ENCODE measurements at regions not wholly inside any gene's neighbourhood (a gene's known extent, or its start where the extent isn't known, plus 50 kb on each side); places are given as distances from the start of the nearest gene placed in this dataset.

GRCh38 chr9:26131886-26132285, 453.6 kb upstream of the TUSC1 start:
- TF ChIP-seq, protein P1, sequence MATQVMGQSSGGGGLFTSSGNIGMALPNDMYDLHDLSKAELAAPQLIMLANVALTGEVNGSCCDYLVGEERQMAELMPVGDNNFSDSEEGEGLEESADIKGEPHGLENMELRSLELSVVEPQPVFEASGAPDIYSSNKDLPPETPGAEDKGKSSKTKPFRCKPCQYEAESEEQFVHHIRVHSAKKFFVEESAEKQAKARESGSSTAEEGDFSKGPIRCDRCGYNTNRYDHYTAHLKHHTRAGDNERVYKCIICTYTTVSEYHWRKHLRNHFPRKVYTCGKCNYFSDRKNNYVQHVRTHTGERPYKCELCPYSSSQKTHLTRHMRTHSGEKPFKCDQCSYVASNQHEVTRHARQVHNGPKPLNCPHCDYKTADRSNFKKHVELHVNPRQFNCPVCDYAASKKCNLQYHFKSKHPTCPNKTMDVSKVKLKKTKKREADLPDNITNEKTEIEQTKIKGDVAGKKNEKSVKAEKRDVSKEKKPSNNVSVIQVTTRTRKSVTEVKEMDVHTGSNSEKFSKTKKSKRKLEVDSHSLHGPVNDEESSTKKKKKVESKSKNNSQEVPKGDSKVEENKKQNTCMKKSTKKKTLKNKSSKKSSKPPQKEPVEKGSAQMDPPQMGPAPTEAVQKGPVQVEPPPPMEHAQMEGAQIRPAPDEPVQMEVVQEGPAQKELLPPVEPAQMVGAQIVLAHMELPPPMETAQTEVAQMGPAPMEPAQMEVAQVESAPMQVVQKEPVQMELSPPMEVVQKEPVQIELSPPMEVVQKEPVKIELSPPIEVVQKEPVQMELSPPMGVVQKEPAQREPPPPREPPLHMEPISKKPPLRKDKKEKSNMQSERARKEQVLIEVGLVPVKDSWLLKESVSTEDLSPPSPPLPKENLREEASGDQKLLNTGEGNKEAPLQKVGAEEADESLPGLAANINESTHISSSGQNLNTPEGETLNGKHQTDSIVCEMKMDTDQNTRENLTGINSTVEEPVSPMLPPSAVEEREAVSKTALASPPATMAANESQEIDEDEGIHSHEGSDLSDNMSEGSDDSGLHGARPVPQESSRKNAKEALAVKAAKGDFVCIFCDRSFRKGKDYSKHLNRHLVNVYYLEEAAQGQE (IDR thresholded peaks at IDR 0.05; ENCODE audit: insufficient read depth in 1 of 2, low read depth in 2 of 2, low read length in 2 of 2): no peak
- TF ChIP-seq POLR2AphosphoS5 (IDR thresholded peaks at IDR 0.05; ENCODE audit: low read depth, low read length) (no peak), TAF1 (IDR thresholded peaks at IDR 0.05; ENCODE audit: borderline replicate concordance, insufficient read depth, low read length) (no peak)

Data from PFSK-1 (cell line).